Sigmoid colon (tissue), 6 donors: ENCODE measurements at regions not wholly inside any gene's neighbourhood (a gene's known extent, or its start where the extent isn't known, plus 50 kb on each side); places are given as distances from the start of the nearest gene placed in this dataset.

Source experiments
- DNase-seq: peaks from one replicate; pipeline ENCODE4 v3.0.0-alpha.2; 2019
- H3K27ac ChIP-seq, 4 donors: fragments of 200-600 bp; sonication (generic); one replicate each; pipeline ENCODE4 v1.5.1; 2016 to 2019; ENCODE audit warnings: mild to moderate bottlenecking in 1 of 4
- H3K27me3 ChIP-seq, 3 donors: fragments of 200-600 bp; sonication (generic); one replicate each; pipeline ENCODE4 v1.5.1; 2019; ENCODE audit warnings: mild to moderate bottlenecking in 1 of 3
- H3K36me3 ChIP-seq, 4 donors: fragments of 200-600 bp; sonication (generic); one replicate each; pipeline ENCODE4 v1.5.1; 2016 to 2019
- H3K4me1 ChIP-seq, 4 donors: fragments of 200-600 bp; sonication (generic); one replicate each; pipeline ENCODE4 v1.5.1; 2017 to 2019
- H3K4me3 ChIP-seq, 4 donors: fragments of 200-600 bp; sonication (generic); one replicate each; pipeline ENCODE4 v1.5.1; 2017 to 2019; ENCODE audit warnings: mild to moderate bottlenecking in 2 of 4, moderate library complexity in 1 of 4
- H3K9me3 ChIP-seq, 4 donors: fragments of 200-600 bp in 3 of 4; sonication (generic) in 3 of 4; one replicate each; pipeline versions ENCODE4 v1.5.1 to v1.6.1; 2013 to 2019
- CTCF ChIP-seq, 4 experiments: fragments of 450-650 bp in 3 of 4; fragments of 200-600 bp in 1 of 4; IDR thresholded peaks; one replicate each; pipeline ENCODE4 v1.5.1; 2016 to 2019; ENCODE audit warnings: antibody characterized with exemption in 4 of 4, mild to moderate bottlenecking in 3 of 4, moderate library complexity in 2 of 4
- EP300 ChIP-seq, 4 donors: sonication (generic); formaldehyde crosslinking; IDR thresholded peaks; one replicate each; pipeline ENCODE4 v1.6.1; 2017; ENCODE audit warnings: antibody characterized with exemption in 4 of 4
- POLR2A ChIP-seq, 2 donors: fragments of 450-650 bp; IDR thresholded peaks; one replicate each; pipeline ENCODE4 v1.6.1; 2016; ENCODE audit warnings: antibody characterized with exemption in 2 of 2, mild to moderate bottlenecking in 2 of 2, moderate library complexity in 2 of 2
- POLR2AphosphoS5 ChIP-seq, 4 donors: sonication (generic); formaldehyde crosslinking; IDR thresholded peaks; one replicate each; pipeline ENCODE4 v1.6.1; 2017; ENCODE audit warnings: antibody characterized with exemption in 4 of 4
- WGBS, 2 donors: extraction: QIAGEN DNeasy Blood & Tissue Kit; methylation state at CpG; one replicate each; pipeline ENCODE4 v1.1.7; 2013; 5-methylcytosine and 5-hydroxymethylcytosine counted together
- intact Hi-C: fragments of 100-400 bp; cut with DNase I; formaldehyde crosslinking; loops from one replicate; pipeline ENCODE4 v1.15.1; 2023
- donor health status: healthy with polysubstance abuse.
- donor health status: healthy.

- TF ChIP-seq CTCF (IDR thresholded peaks at IDR 0.05), result no peak
- TF ChIP-seq EP300 (IDR thresholded peaks at IDR 0.05), result no peak
- TF ChIP-seq POLR2A (IDR thresholded peaks at IDR 0.05), result no peak
- TF ChIP-seq POLR2AphosphoS5 (IDR thresholded peaks at IDR 0.05), result no peak
- no peak for DNase-seq
- H3K27me3 ChIP-seq, result no peaks in the 10 kb centered on the region
- H3K36me3 ChIP-seq, result no peaks in the 10 kb centered on the region
- no peak overlapping the region for H3K27ac ChIP-seq
- WGBS, 2 donors, result 24 to 70% methylated on average over 2 of the region's 2 CpGs
- H3K9me3 ChIP-seq, result no peaks in the 10 kb centered on the region
- H3K4me1 ChIP-seq, result no peaks in the 10 kb centered on the region
- H3K4me3 ChIP-seq, result no peak overlapping the region
- intact Hi-C loops, result no loop called here
Observed at GRCh38 chr3:116940719-116941118, 231.1 kb downstream of the TUSC7 start.

GRCh38 chr3:116946376-116946775 lies 236.8 kb downstream of the TUSC7 start:
- Histone ChIP-seq H3K36me3 (no peaks in the 10 kb centered on the region), H3K27ac (no peak overlapping the region), H3K4me1 (peaks cover 0 to 20% (median 15%) of the 10 kb centered on the region in 4 donors), H3K9me3 (no peaks in the 10 kb centered on the region), H3K27me3 (no peaks in the 10 kb centered on the region), H3K4me3 (no peak overlapping the region)
- intact Hi-C loops, result no loop called here
- no peak for DNase-seq
- WGBS, 2 donors, result 89 to 92% methylated on average over 1 of the region's 1 CpG
- TF ChIP-seq POLR2AphosphoS5 (IDR thresholded peaks at IDR 0.05) (no peak), POLR2A (IDR thresholded peaks at IDR 0.05) (no peak), CTCF (IDR thresholded peaks at IDR 0.05) (no peak), EP300 (IDR thresholded peaks at IDR 0.05) (no peak)

- WGBS, 2 donors, result 92 to 94% methylated on average over 3 of the region's 3 CpGs
- no peak overlapping the region for H3K4me3 ChIP-seq
- no peaks in the 10 kb centered on the region for H3K27me3 ChIP-seq
- H3K4me1 ChIP-seq, result peaks cover 0 to 27% (median 23%) of the 10 kb centered on the region in 4 donors
- no peak overlapping the region for H3K27ac ChIP-seq
- intact Hi-C loops, result no loop called here
- H3K9me3 ChIP-seq, result no peaks in the 10 kb centered on the region
- DNase-seq, result no peak
- H3K36me3 ChIP-seq, result no peaks in the 10 kb centered on the region
- TF ChIP-seq POLR2AphosphoS5 (IDR thresholded peaks at IDR 0.05) (no peak), CTCF (IDR thresholded peaks at IDR 0.05) (no peak), POLR2A (IDR thresholded peaks at IDR 0.05) (no peak), EP300 (IDR thresholded peaks at IDR 0.05) (no peak)
Observed at GRCh38 chr3:116947148-116947547, 237.6 kb downstream of the TUSC7 start.

GRCh38 chr3:116947809-116948208 lies 238.2 kb downstream of the TUSC7 start:
- TF ChIP-seq CTCF (IDR thresholded peaks at IDR 0.05) (no peak), EP300 (IDR thresholded peaks at IDR 0.05) (no peak), POLR2AphosphoS5 (IDR thresholded peaks at IDR 0.05) (no peak), POLR2A (IDR thresholded peaks at IDR 0.05) (no peak)
- Histone ChIP-seq H3K9me3 (no peaks in the 10 kb centered on the region), H3K4me1 (peaks cover 0 to 34% (median 30%) of the 10 kb centered on the region in 4 donors), H3K4me3 (no peak overlapping the region), H3K36me3 (no peaks in the 10 kb centered on the region), H3K27ac (no peak overlapping the region), H3K27me3 (no peaks in the 10 kb centered on the region)
- intact Hi-C loops, result no loop called here
- no peak for DNase-seq
- WGBS, 2 donors, result 65 to 78% methylated on average over 3 of the region's 3 CpGs
